ENCODE measurements at regions not wholly inside any gene's neighbourhood (a gene's known extent, or its start where the extent isn't known, plus 50 kb on each side); places are given as distances from the start of the nearest gene placed in this dataset.

GRCh38 chr5:58054018-58054417 lies 405.9 kb downstream of the PLK2 start:
- no peak for DNase-seq

- DNase-seq = no peak
These were observed 410.9 kb downstream of the PLK2 start for GRCh38 chr5:58048954-58049353.

GRCh38 chr5:58048185-58048925 lies 411.5 kb downstream of the PLK2 start:
- no peak for DNase-seq

- DNase-seq = no peak
These were observed 413.5 kb downstream of the PLK2 start for GRCh38 chr5:58046371-58046770.

GRCh38 chr5:58044166-58044565 lies 415.7 kb downstream of the PLK2 start:
- no peak for DNase-seq

GRCh38 chr5:58043032-58043945 lies 416.6 kb downstream of the PLK2 start:
- DNase-seq = no peak

GRCh38 chr5:58041884-58042283 lies 418.0 kb downstream of the PLK2 start:
- DNase-seq = no peak

- no peak for DNase-seq
These were observed 419.0 kb downstream of the PLK2 start for GRCh38 chr5:58040846-58041245.

- no peak for DNase-seq
These were observed 419.8 kb downstream of the PLK2 start for GRCh38 chr5:58040044-58040443.

- no peak for DNase-seq
These were observed 422.0 kb downstream of the PLK2 start for GRCh38 chr5:58037899-58038298.

GRCh38 chr5:58025809-58026208 lies 434.1 kb downstream of the PLK2 start:
- DNase-seq = no peak

- no peak for DNase-seq
These were observed 435.7 kb downstream of the PLK2 start for GRCh38 chr5:58024151-58024550.

GRCh38 chr5:58022055-58022454 lies 437.8 kb downstream of the PLK2 start:
- no peak for DNase-seq

- no peak for DNase-seq
These were observed 438.4 kb downstream of the PLK2 start for GRCh38 chr5:58021466-58021865.

GRCh38 chr5:58019614-58020013 lies 440.3 kb downstream of the PLK2 start:
- no peak for DNase-seq

GRCh38 chr5:58018016-58018415 lies 441.9 kb downstream of the PLK2 start:
- no peak for DNase-seq

GRCh38 chr5:58016877-58017276 lies 443.0 kb downstream of the PLK2 start:
- no peak for DNase-seq

GRCh38 chr5:58016358-58016757 lies 443.5 kb downstream of the PLK2 start:
- no peak for DNase-seq

- DNase-seq = no peak
These were observed 444.7 kb downstream of the PLK2 start for GRCh38 chr5:58015175-58015574.

GRCh38 chr5:58013542-58014258 lies 446.2 kb downstream of the PLK2 start:
- DNase-seq = no peak

- DNase-seq = no peak
These were observed 447.0 kb downstream of the PLK2 start for GRCh38 chr5:58012801-58013315.

- no peak for DNase-seq
These were observed 447.8 kb downstream of the PLK2 start for GRCh38 chr5:58012102-58012501.

GRCh38 chr5:58011301-58011700 lies 448.6 kb downstream of the PLK2 start:
- DNase-seq = no peak

Data from activated CD8-positive, alpha-beta memory T cell treated with anti-CD3 and anti-CD28 coated beads, Interleukin-2, amount 50 U/mL, for 4 hours (primary cell).